H1 (cell line): ENCODE measurements at regions not wholly inside any gene's neighbourhood (a gene's known extent, or its start where the extent isn't known, plus 50 kb on each side); places are given as distances from the start of the nearest gene placed in this dataset.
"Not testable (repeated sequence)": the region's sequence is repeated elsewhere in the genome, so short reads cannot be mapped to it uniquely, and the experiment has no call there.

Source experiments
- JUN ChIP-seq: IDR thresholded peaks from 2 replicates; pipeline ENCODE4 v1.6.1; 2011; ENCODE audit warnings: low read depth, mild to moderate bottlenecking, improper control_type of control experiment, low read length
- TF ChIP-seq, protein P1 (sequence below), 3 experiments: IDR thresholded peaks; 1 replicate in 2 of 3; 2 replicates in 1 of 3; pipeline versions ENCODE4 v1.5.1 to v1.6.1; 2011; ENCODE audit warnings: low read length in 3 of 3, mild to moderate bottlenecking in 3 of 3, inconsistent platforms in 2 of 3, low read depth in 1 of 3, moderate library complexity in 1 of 3; ENCODE audit not compliant: insufficient read depth in 1 of 3; ENCODE audit errors: control extremely low read depth in 1 of 3

- TF ChIP-seq JUN = not testable (repeated sequence)
- TF ChIP-seq, protein P1, sequence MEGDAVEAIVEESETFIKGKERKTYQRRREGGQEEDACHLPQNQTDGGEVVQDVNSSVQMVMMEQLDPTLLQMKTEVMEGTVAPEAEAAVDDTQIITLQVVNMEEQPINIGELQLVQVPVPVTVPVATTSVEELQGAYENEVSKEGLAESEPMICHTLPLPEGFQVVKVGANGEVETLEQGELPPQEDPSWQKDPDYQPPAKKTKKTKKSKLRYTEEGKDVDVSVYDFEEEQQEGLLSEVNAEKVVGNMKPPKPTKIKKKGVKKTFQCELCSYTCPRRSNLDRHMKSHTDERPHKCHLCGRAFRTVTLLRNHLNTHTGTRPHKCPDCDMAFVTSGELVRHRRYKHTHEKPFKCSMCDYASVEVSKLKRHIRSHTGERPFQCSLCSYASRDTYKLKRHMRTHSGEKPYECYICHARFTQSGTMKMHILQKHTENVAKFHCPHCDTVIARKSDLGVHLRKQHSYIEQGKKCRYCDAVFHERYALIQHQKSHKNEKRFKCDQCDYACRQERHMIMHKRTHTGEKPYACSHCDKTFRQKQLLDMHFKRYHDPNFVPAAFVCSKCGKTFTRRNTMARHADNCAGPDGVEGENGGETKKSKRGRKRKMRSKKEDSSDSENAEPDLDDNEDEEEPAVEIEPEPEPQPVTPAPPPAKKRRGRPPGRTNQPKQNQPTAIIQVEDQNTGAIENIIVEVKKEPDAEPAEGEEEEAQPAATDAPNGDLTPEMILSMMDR (IDR thresholded peaks at IDR 0.05; ENCODE audit: control extremely low read depth in 1 of 3, insufficient read depth in 1 of 3, low read depth in 1 of 3, low read length in 3 of 3) = not testable (repeated sequence)
Observed at GRCh38 chr7:25047571-25048443, 67.8 kb upstream of the OSBPL3 start.
